ENCODE measurements at regions not wholly inside any gene's neighbourhood (a gene's known extent, or its start where the extent isn't known, plus 50 kb on each side); places are given as distances from the start of the nearest gene placed in this dataset.

- peak; percentile 26 for DNase-seq
These were observed 51.7 kb upstream of the TUT7 start for GRCh38 chr9:86405926-86406325.

GRCh38 chr9:86405086-86405491 lies 50.9 kb upstream of the TUT7 start:
- no peak for DNase-seq
